A549 (cell line): ENCODE measurements at regions not wholly inside any gene's neighbourhood (a gene's known extent, or its start where the extent isn't known, plus 50 kb on each side); places are given as distances from the start of the nearest gene placed in this dataset.

Experiments
- ATAC-seq, 2 experiments: fragments of 200-7000 bp in 1 of 2; fragments of >200 bp in 1 of 2; cut with Nextera tagmentation in 1 of 2; cut with Tn5 transposase in 1 of 2; 3 replicates each; pipeline versions ENCODE4 v1.8.0 to v1.9.1; 2018 to 2020; ENCODE audit warnings: mild to moderate bottlenecking in 1 of 2, moderate library complexity in 1 of 2
- CTCF ChIA-PET: fragments of 300-600 bp; sonication (Branson Sonifier 250); formaldehyde crosslinking; extraction: SDS; loops from one replicate; lab custom pipeline; 2021; ENCODE audit warnings: antibody characterized with exemption, inconsistent platforms; lab: Yijun Ruan, JAX
- POLR2A ChIA-PET: fragments of 350-600 bp; formaldehyde crosslinking; extraction: SDS; loops from one replicate; lab custom pipeline; 2021; ENCODE audit warnings: antibody characterized with exemption, inconsistent platforms; lab: Yijun Ruan, JAX
- DNase-seq, 2 experiments: peaks; one replicate each; pipeline versions ENCODE4 v3.0.0 to v3.0.0-alpha.2; 2011 to 2016; ENCODE audit warnings: low read depth in 1 of 2, low spot score in 1 of 2
- FAIRE-seq: peaks from 2 replicates; lab custom pipeline; 2011; peaks lifted over from hg19 to GRCh38; lab: Jason Lieb, UNC
- H3K27ac ChIP-seq, 2 experiments: fragments of >200 bp; sonication (Bioruptor Twin); formaldehyde crosslinking; 3 replicates each; pipeline ENCODE4 v1.5.1; 2016 to 2017
- H3K4me1 ChIP-seq: fragments of >200 bp; sonication (Bioruptor Twin); formaldehyde crosslinking; 3 replicates; pipeline ENCODE4 v1.6.1; 2016
- H3K4me2 ChIP-seq: fragments of >200 bp; sonication (Bioruptor Twin); formaldehyde crosslinking; 3 replicates; pipeline ENCODE4 v1.6.1; 2016
- H3K4me3 ChIP-seq: fragments of >200 bp; sonication (Bioruptor Twin); formaldehyde crosslinking; 3 replicates; pipeline ENCODE4 v1.5.1; 2016
- H3K9me3 ChIP-seq: fragments of >200 bp; sonication (Bioruptor Twin); formaldehyde crosslinking; 3 replicates; pipeline ENCODE4 v1.6.1; 2016
- ATOH8 ChIP-seq: fragments of 250-450 bp; sonication (Bioruptor Pico); IDR thresholded peaks from 2 replicates; pipeline ENCODE4 v1.5.0; 2020; ENCODE audit warnings: low read depth, mild to moderate bottlenecking, moderate library complexity
- CEBPB ChIP-seq, 2 experiments: fragments of >200 bp in 1 of 2; sonication (Bioruptor Twin) in 1 of 2; formaldehyde crosslinking in 1 of 2; IDR thresholded peaks; 2 replicates each; pipeline ENCODE4 v1.6.1; 2012 to 2016
- EHF ChIP-seq: fragments of 250-450 bp; sonication (Bioruptor Pico); IDR thresholded peaks from 2 replicates; pipeline ENCODE4 v1.5.0; 2020; ENCODE audit warnings: mild to moderate bottlenecking
- EHMT2 ChIP-seq: fragments of 200-600 bp; sonication (generic); IDR thresholded peaks from 2 replicates; pipeline ENCODE4 v1.6.1; 2016; ENCODE audit warnings: antibody characterized with exemption, low read depth, mild to moderate bottlenecking, moderate library complexity
- ESRRA ChIP-seq: fragments of 150-350 bp; IDR thresholded peaks from 2 replicates; pipeline ENCODE4 v1.6.1; 2014; ENCODE audit warnings: mild to moderate bottlenecking, low read length, borderline replicate concordance
- FOSB ChIP-seq: fragments of 250-450 bp; sonication (Bioruptor Pico); IDR thresholded peaks from 2 replicates; pipeline ENCODE4 v1.5.0; 2020; ENCODE audit warnings: mild to moderate bottlenecking, moderate library complexity
- HDAC2 ChIP-seq: fragments of 200-600 bp; sonication (generic); IDR thresholded peaks from 2 replicates; pipeline ENCODE4 v1.6.1; 2016
- HEYL ChIP-seq: fragments of 250-450 bp; sonication (Bioruptor Pico); IDR thresholded peaks from 2 replicates; pipeline ENCODE4 v1.8.0; 2021; ENCODE audit warnings: mild to moderate bottlenecking, moderate library complexity
- HMGXB4 ChIP-seq: fragments of 250-450 bp; sonication (Bioruptor Pico); IDR thresholded peaks from 2 replicates; pipeline ENCODE4 v1.5.0; 2021; ENCODE audit warnings: mild to moderate bottlenecking, moderate library complexity, borderline replicate concordance
- HOXB5 ChIP-seq: fragments of 250-450 bp; sonication (Bioruptor Pico); IDR thresholded peaks from 2 replicates; pipeline ENCODE4 v1.5.0; 2020; ENCODE audit warnings: mild to moderate bottlenecking, moderate library complexity
- JUN ChIP-seq, 2 experiments: fragments of >200 bp; sonication (Bioruptor Twin); formaldehyde crosslinking; IDR thresholded peaks; 2 replicates in 1 of 2; 3 replicates in 1 of 2; pipeline ENCODE4 v1.6.1; 2016 to 2017
- KDM1A ChIP-seq: fragments of 200-600 bp; sonication (generic); IDR thresholded peaks from 2 replicates; pipeline ENCODE4 v1.6.1; 2016; ENCODE audit warnings: low read depth, mild to moderate bottlenecking
- MAFK ChIP-seq: fragments of 450-650 bp; IDR thresholded peaks from 2 replicates; pipeline ENCODE4 v1.6.1; 2014; ENCODE audit not compliant: partially characterized antibody
- NR3C1 ChIP-seq: fragments of >200 bp; sonication (Bioruptor Twin); formaldehyde crosslinking; IDR thresholded peaks from 3 replicates; pipeline ENCODE4 v1.6.1; 2017
- PBX3 ChIP-seq: IDR thresholded peaks from 2 replicates; pipeline ENCODE4 v1.6.1; 2012
- POLR2AphosphoS2 ChIP-seq: conservative IDR thresholded peaks from 2 replicates; pipeline ENCODE4 v1.6.1; 2012; ENCODE audit warnings: low read length, improper control_type of control experiment, inconsistent platforms
- REST ChIP-seq: fragments of 200-600 bp; sonication (generic); IDR thresholded peaks from 2 replicates; pipeline ENCODE4 v1.6.1; 2016; ENCODE audit warnings: antibody characterized with exemption, mild to moderate bottlenecking, moderate library complexity
- TFCP2L1 ChIP-seq: fragments of 250-450 bp; sonication (Bioruptor Pico); IDR thresholded peaks from 2 replicates; pipeline ENCODE4 v1.5.0; 2021; ENCODE audit warnings: mild to moderate bottlenecking
- ZNF302 ChIP-seq: fragments of 250-450 bp; sonication (Bioruptor Pico); IDR thresholded peaks from 2 replicates; pipeline ENCODE4 v1.9.0; 2021; ENCODE audit warnings: inconsistent platforms, mild to moderate bottlenecking, moderate library complexity
- WGBS: methylation state at CpG from one replicate; pipeline ENCODE4 v1.1.6; 2017; ENCODE audit errors: missing lambda C conversion rate; 5-methylcytosine and 5-hydroxymethylcytosine counted together
- TF ChIP-seq, protein P1 (sequence below): fragments of >200 bp; sonication (Bioruptor Twin); formaldehyde crosslinking; IDR thresholded peaks from 2 replicates; pipeline ENCODE4 v1.6.1; 2016
- TF ChIP-seq, protein P2 (sequence below): fragments of 450-650 bp; IDR thresholded peaks from 2 replicates; pipeline ENCODE4 v1.6.1; 2014; ENCODE audit warnings: antibody characterized with exemption

DNA sequence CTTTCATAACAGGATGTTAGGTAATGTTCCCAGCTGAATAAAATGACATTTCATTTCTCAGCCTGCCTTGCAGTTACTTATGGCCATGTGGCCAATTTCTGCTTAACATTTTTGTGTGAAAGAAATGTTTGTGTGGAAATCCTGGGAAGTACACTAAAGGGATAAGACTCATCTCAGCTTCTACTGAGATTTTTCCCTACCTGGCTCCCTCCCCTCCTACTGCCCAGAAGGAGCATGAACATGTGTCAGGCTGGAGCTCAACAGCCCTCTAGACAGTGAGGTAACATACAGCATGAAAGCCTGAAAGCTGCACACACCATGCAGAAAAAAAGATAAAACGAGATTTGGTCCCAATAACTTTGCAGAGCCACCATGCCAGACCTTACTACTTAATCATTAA is 288.4 kb upstream of the COX7C start:
- DNase-seq (no peak), FAIRE-seq (no peak), ATAC-seq (no peak)
- no peak overlapping the region for H3K4me2 ChIP-seq
- H3K4me3 ChIP-seq = no peak overlapping the region
- no peaks in the 10 kb centered on the region for H3K4me1 ChIP-seq
- POLR2A ChIA-PET = no interaction called here
- 33% methylated on average over 1 of the region's 1 CpG for WGBS
- no peak for TF ChIP-seq CEBPB (IDR thresholded peaks at IDR 0.05)
- no peak for TF ChIP-seq HDAC2
- TF ChIP-seq PBX3 = no peak
- no peak for TF ChIP-seq EHF (CRISPR knock-in tag)
- TF ChIP-seq TFCP2L1 (CRISPR knock-in tag) = no peak
- no peak for TF ChIP-seq FOSB
- TF ChIP-seq HEYL (CRISPR knock-in tag) = no peak
- TF ChIP-seq ESRRA = no peak
- no peaks in the 10 kb centered on the region for H3K9me3 ChIP-seq
- CTCF ChIA-PET = no interaction called here
- no peak overlapping the region for H3K27ac ChIP-seq

GRCh38 chr5:86330736-86331135 is 287.0 kb upstream of the COX7C start:
- FAIRE-seq (no peak), ATAC-seq (no peak), DNase-seq (no peak)
- Histone ChIP-seq H3K9me3 (no peaks in the 10 kb centered on the region), H3K4me2 (no peak overlapping the region), H3K4me1 (no peaks in the 10 kb centered on the region), H3K27ac (no peak overlapping the region), H3K4me3 (no peak overlapping the region)
- 45% methylated on average over 2 of the region's 2 CpGs for WGBS
- ChIA-PET CTCF (interaction anchor here (0.9 kb wide), 1 partner anchor 21 kb away, joined by 3 read pairs; no protein-coding TSS in a partner anchor), POLR2A (no interaction called here)
- TF ChIP-seq ZNF302 = no peak
- no peak for TF ChIP-seq JUN (IDR thresholded peaks at IDR 0.05)
- TF ChIP-seq ESRRA = no peak
- TF ChIP-seq, protein P1, sequence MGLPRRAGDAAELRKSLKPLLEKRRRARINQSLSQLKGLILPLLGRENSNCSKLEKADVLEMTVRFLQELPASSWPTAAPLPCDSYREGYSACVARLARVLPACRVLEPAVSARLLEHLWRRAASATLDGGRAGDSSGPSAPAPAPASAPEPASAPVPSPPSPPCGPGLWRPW = no peak
- no peak for TF ChIP-seq NR3C1
- no peak for TF ChIP-seq KDM1A
- no peak for TF ChIP-seq HMGXB4 (CRISPR knock-in tag)
- TF ChIP-seq HDAC2 = no peak
- TF ChIP-seq, protein P2, sequence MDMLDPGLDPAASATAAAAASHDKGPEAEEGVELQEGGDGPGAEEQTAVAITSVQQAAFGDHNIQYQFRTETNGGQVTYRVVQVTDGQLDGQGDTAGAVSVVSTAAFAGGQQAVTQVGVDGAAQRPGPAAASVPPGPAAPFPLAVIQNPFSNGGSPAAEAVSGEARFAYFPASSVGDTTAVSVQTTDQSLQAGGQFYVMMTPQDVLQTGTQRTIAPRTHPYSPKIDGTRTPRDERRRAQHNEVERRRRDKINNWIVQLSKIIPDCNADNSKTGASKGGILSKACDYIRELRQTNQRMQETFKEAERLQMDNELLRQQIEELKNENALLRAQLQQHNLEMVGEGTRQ = no peak
- TF ChIP-seq HOXB5 (CRISPR knock-in tag) = no peak
- TF ChIP-seq ATOH8 (CRISPR knock-in tag) = no peak
- TF ChIP-seq EHMT2 = no peak
- TF ChIP-seq REST = no peak
- no peak for TF ChIP-seq POLR2AphosphoS2
- TF ChIP-seq MAFK = no peak
